ENCODE measurements at regions not wholly inside any gene's neighbourhood (a gene's known extent, or its start where the extent isn't known, plus 50 kb on each side); places are given as distances from the start of the nearest gene placed in this dataset.

GRCh38 chr10:89887406-89887805, 186.0 kb downstream of the KIF20B start:
- DNase-seq (ENCODE audit: low read depth): no peak

- DNase-seq (ENCODE audit: low read depth): no peak
These were observed 186.4 kb downstream of the KIF20B start for GRCh38 chr10:89887830-89888229.

GRCh38 chr10:89888321-89889070, 187.1 kb downstream of the KIF20B start:
- DNase-seq (ENCODE audit: low read depth): no peak

GRCh38 chr10:89889606-89890005, 188.2 kb downstream of the KIF20B start:
- DNase-seq (ENCODE audit: low read depth): no peak

- DNase-seq (ENCODE audit: low read depth): peak; percentile 37
These were observed 189.7 kb downstream of the KIF20B start for GRCh38 chr10:89891006-89891535.

- peak; percentile 27 for DNase-seq (ENCODE audit: low read depth)
These were observed 192.7 kb downstream of the KIF20B start for GRCh38 chr10:89894051-89894450.

- no peak for DNase-seq (ENCODE audit: low read depth)
These were observed 199.2 kb downstream of the KIF20B start for GRCh38 chr10:89900554-89900953.

GRCh38 chr10:89901895-89902294, 200.5 kb downstream of the KIF20B start:
- DNase-seq (ENCODE audit: low read depth): no peak

GRCh38 chr10:89904755-89905154, 203.4 kb downstream of the KIF20B start:
- peak; percentile 88 for DNase-seq (ENCODE audit: low read depth)

GRCh38 chr10:89909752-89910151, 208.4 kb downstream of the KIF20B start:
- DNase-seq (ENCODE audit: low read depth): no peak

GRCh38 chr10:89915021-89915420, 213.6 kb downstream of the KIF20B start:
- DNase-seq (ENCODE audit: low read depth): peak; percentile 92

- DNase-seq (ENCODE audit: low read depth): no peak
These were observed 214.6 kb downstream of the KIF20B start for GRCh38 chr10:89915968-89916367.

- peak; percentile 96 for DNase-seq (ENCODE audit: low read depth)
These were observed 215.3 kb downstream of the KIF20B start for GRCh38 chr10:89916468-89917215.

GRCh38 chr10:89921403-89921802, 220.0 kb downstream of the KIF20B start:
- peak; percentile 84 for DNase-seq (ENCODE audit: low read depth)

- DNase-seq (ENCODE audit: low read depth): peak; percentile 80
These were observed 222.3 kb downstream of the KIF20B start for GRCh38 chr10:89923661-89924060.

GRCh38 chr10:89924261-89924660, 222.9 kb downstream of the KIF20B start:
- DNase-seq (ENCODE audit: low read depth): peak; percentile 57

GRCh38 chr10:89926736-89927135, 225.3 kb downstream of the KIF20B start:
- DNase-seq (ENCODE audit: low read depth): peak; percentile 36

- no peak for DNase-seq (ENCODE audit: low read depth)
These were observed 228.1 kb downstream of the KIF20B start for GRCh38 chr10:89929282-89930026.

- DNase-seq (ENCODE audit: low read depth): no peak
These were observed 236.1 kb downstream of the KIF20B start for GRCh38 chr10:89937494-89937893.

- DNase-seq (ENCODE audit: low read depth): peak; percentile 34
These were observed 238.7 kb downstream of the KIF20B start for GRCh38 chr10:89940076-89940475.

- peak; percentile 43 for DNase-seq (ENCODE audit: low read depth)
These were observed 240.8 kb downstream of the KIF20B start for GRCh38 chr10:89942217-89942616.

GRCh38 chr10:89944138-89944537, 242.7 kb downstream of the KIF20B start:
- DNase-seq (ENCODE audit: low read depth): peak; percentile 26
